Endothelial cell of umbilical vein (primary cell): ENCODE measurements at regions not wholly inside any gene's neighbourhood (a gene's known extent, or its start where the extent isn't known, plus 50 kb on each side); places are given as distances from the start of the nearest gene placed in this dataset.

Source experiments
- BruUV-seq: library from RNA; stranded (reverse); fragments of 400-500 nt; replicated peaks from 2 replicates; lab custom pipeline; 2021; lab: Mats Ljungman, UMichigan
- CTCF ChIA-PET: fragments of 300-600, 350-600 bp; sonication (Branson Sonifier 250); formaldehyde crosslinking; loops from one replicate; lab custom pipeline; 2021; ENCODE audit warnings: antibody characterized with exemption, inconsistent platforms; lab: Charles Lee
- POLR2A ChIA-PET: fragments of 300-600, 350-600 bp; sonication (Branson Sonifier 250); formaldehyde crosslinking; loops from one replicate; lab custom pipeline; 2021; ENCODE audit warnings: antibody characterized with exemption, inconsistent platforms; lab: Charles Lee
- DNase-seq: peaks from one replicate; pipeline ENCODE4 v3.0.0-alpha.2; 2011; ENCODE audit warnings: low read depth, low spot score
- FAIRE-seq: peaks from 2 replicates; lab custom pipeline; 2011; peaks lifted over from hg19 to GRCh38; lab: Jason Lieb, UNC
- H2AFZ ChIP-seq: 2 replicates; pipeline ENCODE4 v1.6.0; 2012; ENCODE audit warnings: low read depth, low read length, control low read depth, inconsistent platforms
- H3K27ac ChIP-seq: 2 replicates; pipeline ENCODE4 v1.5.1; 2011; ENCODE audit warnings: low read depth, mild to moderate bottlenecking, control low read depth, low read length, moderate library complexity; ENCODE audit not compliant: insufficient read depth
- H3K27me3 ChIP-seq, 2 experiments: 2 replicates each; pipeline versions ENCODE4 v1.6.0 to v1.6.1; 2011; ENCODE audit warnings: low read length in 2 of 2, mixed read lengths in 1 of 2; ENCODE audit not compliant: control insufficient read depth in 2 of 2, insufficient read depth in 2 of 2
- H3K36me3 ChIP-seq, 2 experiments: 2 replicates in 1 of 2; 3 replicates in 1 of 2; pipeline ENCODE4 v1.5.1; 2011; ENCODE audit warnings: low read length in 2 of 2, mild to moderate bottlenecking in 1 of 2, moderate library complexity in 1 of 2; ENCODE audit not compliant: control insufficient read depth in 2 of 2, insufficient read depth in 2 of 2; ENCODE audit errors: extremely low read depth in 1 of 2
- H3K4me1 ChIP-seq: 3 replicates; pipeline ENCODE4 v1.5.1; 2011; ENCODE audit warnings: mild to moderate bottlenecking, low read length; ENCODE audit not compliant: control insufficient read depth, insufficient read depth; ENCODE audit errors: extremely low read depth
- H3K4me2 ChIP-seq: 2 replicates; pipeline ENCODE4 v1.6.1; 2011; ENCODE audit warnings: low read length, control low read depth, mixed read lengths; ENCODE audit not compliant: insufficient read depth
- H3K4me3 ChIP-seq, 3 experiments: fragments of 200-600 bp in 1 of 3; sonication (generic), shearing (Covaris generic) in 1 of 3; replicated peaks in 1 of 3; 2 replicates each; pipeline ENCODE4 v1.5.1; 2011 to 2016; ENCODE audit warnings: control low read depth in 3 of 3, low read length in 3 of 3, mild to moderate bottlenecking in 2 of 3, inconsistent platforms in 1 of 3, low read depth in 1 of 3, moderate library complexity in 1 of 3; ENCODE audit not compliant: insufficient read depth in 1 of 3
- H3K79me2 ChIP-seq: 2 replicates; pipeline ENCODE4 v1.6.0; 2012; ENCODE audit warnings: low read length, inconsistent platforms; ENCODE audit not compliant: control insufficient read depth, insufficient read depth
- H3K9ac ChIP-seq: replicated peaks from 2 replicates; pipeline ENCODE3; 2011; ENCODE audit warnings: low read length, control low read depth; ENCODE audit not compliant: insufficient read depth; ENCODE audit errors: extremely low read depth
- H3K9me1 ChIP-seq: replicated peaks from 3 replicates; pipeline ENCODE4 v1.6.0; 2011; ENCODE audit warnings: mild to moderate bottlenecking, low read length; ENCODE audit not compliant: control insufficient read depth, insufficient read depth; ENCODE audit errors: extremely low read depth
- H3K9me3 ChIP-seq: replicated peaks from 2 replicates; pipeline ENCODE4 v1.5.1; 2012; ENCODE audit warnings: low read length, inconsistent platforms; ENCODE audit not compliant: control insufficient read depth, insufficient read depth
- H4K20me1 ChIP-seq: replicated peaks from 2 replicates; pipeline ENCODE3; 2011; ENCODE audit warnings: mild to moderate bottlenecking, low read length; ENCODE audit not compliant: control insufficient read depth, insufficient read depth; ENCODE audit errors: extremely low read depth
- CTCF ChIP-seq, 2 donors: IDR thresholded peaks; 1 replicate in 1 of 2; 2 replicates in 1 of 2; pipeline ENCODE4 v1.5.1; 2011; ENCODE audit warnings: low read length in 2 of 2, mild to moderate bottlenecking in 2 of 2, moderate library complexity in 2 of 2, control low read depth in 1 of 2, inconsistent platforms in 1 of 2, low read depth in 1 of 2; ENCODE audit not compliant: insufficient read depth in 1 of 2; ENCODE audit errors: extremely low read depth in 1 of 2
- EZH2 ChIP-seq: IDR thresholded peaks from 2 replicates; pipeline ENCODE4 v1.6.1; 2012; ENCODE audit warnings: borderline replicate concordance, low read depth, mild to moderate bottlenecking, moderate library complexity, low read length, inconsistent platforms; ENCODE audit not compliant: severe bottlenecking
- FOS ChIP-seq: IDR thresholded peaks from 2 replicates; pipeline ENCODE4 v1.6.1; 2011; ENCODE audit warnings: mild to moderate bottlenecking, low read length, moderate library complexity, borderline replicate concordance; ENCODE audit not compliant: insufficient read depth
- GATA2 ChIP-seq: IDR thresholded peaks from 2 replicates; pipeline ENCODE4 v1.7.0; 2011; ENCODE audit warnings: low read depth, mild to moderate bottlenecking, moderate library complexity, mixed read lengths, low read length; ENCODE audit not compliant: insufficient read length, insufficient read depth
- JUN ChIP-seq: IDR thresholded peaks from 2 replicates; pipeline ENCODE4 v1.6.1; 2011; ENCODE audit warnings: borderline replicate concordance, low read depth; ENCODE audit not compliant: insufficient read length, insufficient read depth
- MAX ChIP-seq: IDR thresholded peaks from 2 replicates; pipeline ENCODE4 v1.6.1; 2011; ENCODE audit not compliant: insufficient read depth, insufficient read length
- MYC ChIP-seq: IDR thresholded peaks from one replicate; pipeline ENCODE4 v1.6.1; 2011; ENCODE audit warnings: mild to moderate bottlenecking, low read depth, low read length
- POLR2A ChIP-seq: IDR thresholded peaks from 2 replicates; pipeline ENCODE4 v1.6.1; 2012; ENCODE audit warnings: low read depth, mild to moderate bottlenecking, control low read depth, low read length
- POLR2AphosphoS5 ChIP-seq: IDR thresholded peaks from 2 replicates; pipeline ENCODE4 v1.6.1; 2012; ENCODE audit warnings: low read depth, mild to moderate bottlenecking, control low read depth, low read length, moderate library complexity; ENCODE audit not compliant: insufficient read depth
- dilution Hi-C: fragments of 300-500 bp; cut with MboI; formaldehyde crosslinking; loops from one replicate; pipeline ENCODE4 v1.15.0; 2019; ENCODE audit warnings: low sequenced_read_pairs; ENCODE audit not compliant: extremely low pct_ligation_motif_present
- intact Hi-C: fragments of 100-400 bp; cut with micrococcal nuclease; formaldehyde crosslinking; loops from one replicate; pipeline ENCODE4 v1.10.0; 2022

DNA sequence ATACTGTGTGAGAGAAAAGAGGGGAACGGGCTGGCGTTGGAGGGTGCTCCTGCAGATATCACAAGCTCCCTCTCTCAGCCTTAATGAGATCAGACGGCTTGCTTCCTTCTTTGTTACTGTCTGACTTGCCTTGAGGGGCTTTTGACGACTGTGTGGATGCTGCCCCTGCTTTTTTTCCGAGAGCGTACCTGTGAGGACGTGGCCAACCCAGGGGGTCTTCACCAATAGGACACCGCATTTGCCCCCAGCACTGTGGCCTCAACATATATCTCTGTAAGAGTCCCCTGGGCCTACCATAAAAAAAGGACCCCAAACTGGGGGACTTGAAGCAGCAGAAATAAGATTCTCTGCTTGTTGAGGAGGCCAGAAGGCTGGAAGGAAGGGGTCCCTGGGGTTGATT lies 143.9 kb downstream of the SHOX start:
- H2AFZ ChIP-seq, result no peak overlapping the region
- no peaks in the 10 kb centered on the region for H3K79me2 ChIP-seq
- no peak overlapping the region for H3K4me3 ChIP-seq
- no peak for FAIRE-seq
- H3K27me3 ChIP-seq, result no peaks in the 10 kb centered on the region
- no peak overlapping the region for H3K4me2 ChIP-seq
- no peak overlapping the region for H3K9ac ChIP-seq
- no peaks in the 10 kb centered on the region for H3K36me3 ChIP-seq
- BruUV-seq, result no TSS peak
- POLR2A ChIA-PET, result no interaction called here
- H3K9me1 ChIP-seq, result no peaks in the 10 kb centered on the region
- peaks cover 7% of the 10 kb centered on the region for H3K9me3 ChIP-seq
- no peak overlapping the region for H3K27ac ChIP-seq
- intact Hi-C loops, result no loop called here
- no peaks in the 10 kb centered on the region for H3K4me1 ChIP-seq
- no peaks in the 10 kb centered on the region for H4K20me1 ChIP-seq
- CTCF ChIA-PET, result no interaction called here
- TF ChIP-seq JUN (no peak), POLR2AphosphoS5 (no peak), EZH2 (no peak), GATA2 (no peak), MAX (no peak)
- dilution Hi-C loops, result no loop called here
- DNase-seq, result no peak

- no peak for DNase-seq
- dilution Hi-C loops, result no loop called here
- FAIRE-seq, result no peak
- H3K27ac ChIP-seq, result no peak overlapping the region
- no peak overlapping the region for H3K4me2 ChIP-seq
- H4K20me1 ChIP-seq, result no peaks in the 10 kb centered on the region
- CTCF ChIA-PET, result no interaction called here
- no peak overlapping the region for H3K9ac ChIP-seq
- intact Hi-C loops, result no loop called here
- TF ChIP-seq EZH2 (no peak), POLR2A (no peak), GATA2 (no peak), CTCF (IDR thresholded peaks at IDR 0.05; ENCODE audit: extremely low read depth in 1 of 2, insufficient read depth in 1 of 2, low read depth in 1 of 2, low read length in 2 of 2) (no peak), MYC (no peak), FOS (no peak), POLR2AphosphoS5 (no peak), JUN (no peak), MAX (no peak)
- no peak overlapping the region for H2AFZ ChIP-seq
- no peaks in the 10 kb centered on the region for H3K36me3 ChIP-seq
- POLR2A ChIA-PET, result no interaction called here
- BruUV-seq, result no TSS peak
- no peaks in the 10 kb centered on the region for H3K4me1 ChIP-seq
- H3K79me2 ChIP-seq, result no peaks in the 10 kb centered on the region
- H3K9me3 ChIP-seq, result peaks cover 5% of the 10 kb centered on the region
- no peaks in the 10 kb centered on the region for H3K27me3 ChIP-seq
- no peaks in the 10 kb centered on the region for H3K9me1 ChIP-seq
- H3K4me3 ChIP-seq, result no peak overlapping the region
Measured at GRCh38 chrX:773292-774025, 142.9 kb downstream of the SHOX start.
